OCI-LY3 (cell line): ENCODE measurements at regions not wholly inside any gene's neighbourhood (a gene's known extent, or its start where the extent isn't known, plus 50 kb on each side); places are given as distances from the start of the nearest gene placed in this dataset.
A peak's percentile ranks its signal among the peaks of the same experiment; 100 is the strongest.

Source experiments
- H2AFZ ChIP-seq: fragments of 200-600, 300-600 bp; shearing (Covaris generic); 2 replicates; pipeline ENCODE4 v1.6.0; 2014; ENCODE audit warnings: antibody characterized with exemption, low read depth, low read length
- H3K27ac ChIP-seq: fragments of 200-600, 300-600 bp; sonication (generic); 2 replicates; pipeline ENCODE4 v1.5.1; 2014; ENCODE audit warnings: mild to moderate bottlenecking, low read length, moderate library complexity, mixed read lengths
- H3K27me3 ChIP-seq: fragments of 200-600, 300-600 bp; sonication (generic); 2 replicates; pipeline ENCODE4 v1.6.1; 2014; ENCODE audit warnings: low read depth, low read length, mixed read lengths
- H3K36me3 ChIP-seq: fragments of 200-600, 300-600 bp; sonication (generic); replicated peaks from 2 replicates; pipeline ENCODE3; 2014; ENCODE audit warnings: low read depth, low read length, mixed read lengths
- H3K4me1 ChIP-seq: fragments of 300-600, 200-600 bp; sonication (generic); 2 replicates; pipeline ENCODE4 v1.6.1; 2014; ENCODE audit warnings: low read length, mixed read lengths
- H3K4me2 ChIP-seq: fragments of 200-600, 300-600 bp; sonication (generic); 2 replicates; pipeline ENCODE4 v1.6.1; 2014; ENCODE audit warnings: low read length, mixed read lengths
- H3K4me3 ChIP-seq: fragments of 300-600, 200-600 bp; sonication (generic); 2 replicates; pipeline ENCODE4 v1.5.1; 2014; ENCODE audit warnings: antibody characterized with exemption, mild to moderate bottlenecking, low read length, moderate library complexity
- H3K79me2 ChIP-seq: fragments of 300-600, 200-600 bp; shearing (Covaris generic); 2 replicates; pipeline ENCODE4 v1.6.1; 2014; ENCODE audit warnings: mild to moderate bottlenecking, low read length, mixed read lengths
- H3K9ac ChIP-seq: fragments of 300-600, 200-600 bp; shearing (Covaris generic); 2 replicates; pipeline ENCODE4 v1.6.0; 2014; ENCODE audit warnings: mild to moderate bottlenecking, low read length, moderate library complexity
- H3K9me3 ChIP-seq: fragments of 200-600, 300-600 bp; shearing (Covaris generic); 2 replicates; pipeline ENCODE4 v1.6.1; 2014; ENCODE audit warnings: low read length, mixed read lengths; ENCODE audit not compliant: insufficient read depth
- H4K20me1 ChIP-seq: fragments of 200-600, 300-600 bp; sonication (generic); 2 replicates; pipeline ENCODE4 v1.6.1; 2016; ENCODE audit warnings: low read length, mixed read lengths; ENCODE audit not compliant: insufficient read depth
- EZH2phosphoT487 ChIP-seq: fragments of 200-600 bp; shearing (Covaris generic); IDR thresholded peaks from 2 replicates; pipeline ENCODE4 v1.6.1; 2018; ENCODE audit warnings: antibody characterized with exemption, mixed run types, low read depth
- TF ChIP-seq, protein P1 (sequence below): fragments of 200-600, 300-600 bp; sonication (generic); IDR thresholded peaks from 2 replicates; pipeline ENCODE4 v1.5.1; 2014; ENCODE audit warnings: antibody characterized with exemption, low read length, low read depth

DNA sequence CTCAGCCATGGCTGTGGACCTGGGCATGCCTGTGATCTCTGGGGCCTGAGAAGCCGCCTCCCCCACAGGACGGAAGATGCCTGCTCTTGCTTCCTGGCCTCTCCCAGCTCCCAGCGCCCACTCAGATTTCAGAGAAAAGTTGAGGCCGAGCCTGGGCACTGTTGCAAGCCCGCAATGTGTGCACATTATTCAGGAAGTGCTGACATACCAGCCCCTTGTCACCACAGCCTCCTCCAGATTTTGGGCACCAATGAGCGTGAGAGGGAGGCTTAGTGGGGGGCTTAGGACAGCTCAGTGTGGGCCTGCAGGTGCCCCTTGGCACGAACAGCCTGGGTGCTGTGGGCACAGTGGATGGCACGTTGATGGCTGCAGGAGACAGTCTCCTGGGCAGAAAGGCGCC is 1400.9 kb upstream of the ALCAM start:
- Histone ChIP-seq H3K27me3 (no peaks in the 10 kb centered on the region), H3K4me2 (no peak overlapping the region), H2AFZ (no peak overlapping the region), H3K27ac (no peak overlapping the region), H3K36me3 (no peaks in the 10 kb centered on the region), H3K4me3 (no peak overlapping the region), H3K9ac (no peak overlapping the region), H4K20me1 (no peaks in the 10 kb centered on the region), H3K9me3 (no peaks in the 10 kb centered on the region), H3K4me1 (peaks cover 22% of the 10 kb centered on the region), H3K79me2 (no peaks in the 10 kb centered on the region)
- TF ChIP-seq, protein P1, sequence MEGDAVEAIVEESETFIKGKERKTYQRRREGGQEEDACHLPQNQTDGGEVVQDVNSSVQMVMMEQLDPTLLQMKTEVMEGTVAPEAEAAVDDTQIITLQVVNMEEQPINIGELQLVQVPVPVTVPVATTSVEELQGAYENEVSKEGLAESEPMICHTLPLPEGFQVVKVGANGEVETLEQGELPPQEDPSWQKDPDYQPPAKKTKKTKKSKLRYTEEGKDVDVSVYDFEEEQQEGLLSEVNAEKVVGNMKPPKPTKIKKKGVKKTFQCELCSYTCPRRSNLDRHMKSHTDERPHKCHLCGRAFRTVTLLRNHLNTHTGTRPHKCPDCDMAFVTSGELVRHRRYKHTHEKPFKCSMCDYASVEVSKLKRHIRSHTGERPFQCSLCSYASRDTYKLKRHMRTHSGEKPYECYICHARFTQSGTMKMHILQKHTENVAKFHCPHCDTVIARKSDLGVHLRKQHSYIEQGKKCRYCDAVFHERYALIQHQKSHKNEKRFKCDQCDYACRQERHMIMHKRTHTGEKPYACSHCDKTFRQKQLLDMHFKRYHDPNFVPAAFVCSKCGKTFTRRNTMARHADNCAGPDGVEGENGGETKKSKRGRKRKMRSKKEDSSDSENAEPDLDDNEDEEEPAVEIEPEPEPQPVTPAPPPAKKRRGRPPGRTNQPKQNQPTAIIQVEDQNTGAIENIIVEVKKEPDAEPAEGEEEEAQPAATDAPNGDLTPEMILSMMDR, result no peak
- TF ChIP-seq EZH2phosphoT487, result no peak

DNA sequence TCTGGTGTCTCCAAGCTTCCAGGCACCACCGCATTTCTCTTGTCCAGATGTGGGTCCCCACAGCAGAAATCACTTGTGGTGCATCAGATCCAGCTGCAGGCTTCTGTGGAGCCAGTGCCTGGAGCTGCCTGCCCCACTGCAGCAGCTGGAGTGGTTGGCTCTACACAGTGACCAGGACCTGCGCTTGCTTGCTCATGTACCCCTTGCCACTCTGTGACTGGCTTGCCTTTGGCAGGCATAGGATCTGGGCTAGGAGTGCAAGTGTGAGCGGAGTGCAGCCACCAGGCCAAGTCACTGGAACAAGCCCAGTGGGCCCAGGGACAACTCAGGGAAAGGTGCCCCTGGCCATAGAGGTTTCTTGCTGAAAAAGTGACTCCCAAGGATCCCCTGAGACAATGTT is 1400.0 kb upstream of the ALCAM start:
- H3K27ac ChIP-seq, result no peak overlapping the region
- H3K4me3 ChIP-seq, result no peak overlapping the region
- peaks cover 22% of the 10 kb centered on the region for H3K4me1 ChIP-seq
- H3K79me2 ChIP-seq, result no peaks in the 10 kb centered on the region
- no peak overlapping the region for H3K4me2 ChIP-seq
- TF ChIP-seq, protein P1, result no peak
- TF ChIP-seq EZH2phosphoT487, result no peak
- H3K27me3 ChIP-seq, result no peaks in the 10 kb centered on the region
- no peaks in the 10 kb centered on the region for H3K9me3 ChIP-seq
- H3K9ac ChIP-seq, result no peak overlapping the region
- H3K36me3 ChIP-seq, result no peaks in the 10 kb centered on the region
- no peak overlapping the region for H2AFZ ChIP-seq
- H4K20me1 ChIP-seq, result no peaks in the 10 kb centered on the region

DNA sequence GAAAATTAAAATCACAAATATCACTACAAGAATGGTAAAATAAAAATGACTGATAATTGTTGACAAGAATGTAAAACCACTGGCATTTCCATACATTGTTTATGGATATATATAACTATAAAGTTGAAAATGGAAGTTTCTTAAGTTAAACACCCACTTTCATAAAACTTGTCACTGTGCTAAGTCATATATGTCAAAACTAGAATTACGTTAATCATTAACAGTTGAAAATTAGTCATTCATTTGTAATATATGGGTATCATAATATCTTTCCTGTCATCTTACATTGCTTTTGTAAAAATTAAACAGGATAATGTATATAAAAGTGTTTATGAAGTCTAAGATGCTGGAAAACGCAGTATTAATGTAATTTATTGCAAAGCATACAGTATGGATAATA is 1398.6 kb upstream of the ALCAM start:
- Histone ChIP-seq H3K9me3 (no peaks in the 10 kb centered on the region), H3K27ac (peak overlapping the region; percentile 66), H4K20me1 (no peaks in the 10 kb centered on the region), H3K4me2 (peak overlapping the region; percentile 54), H3K79me2 (no peaks in the 10 kb centered on the region), H3K4me1 (peaks cover 22% of the 10 kb centered on the region), H2AFZ (no peak overlapping the region), H3K4me3 (peak overlapping the region; percentile 19; the same call in 1 of the 2 replicates), H3K9ac (no peak overlapping the region), H3K27me3 (no peaks in the 10 kb centered on the region), H3K36me3 (no peaks in the 10 kb centered on the region)
- TF ChIP-seq, protein P1, result no peak
- TF ChIP-seq EZH2phosphoT487, result no peak

DNA sequence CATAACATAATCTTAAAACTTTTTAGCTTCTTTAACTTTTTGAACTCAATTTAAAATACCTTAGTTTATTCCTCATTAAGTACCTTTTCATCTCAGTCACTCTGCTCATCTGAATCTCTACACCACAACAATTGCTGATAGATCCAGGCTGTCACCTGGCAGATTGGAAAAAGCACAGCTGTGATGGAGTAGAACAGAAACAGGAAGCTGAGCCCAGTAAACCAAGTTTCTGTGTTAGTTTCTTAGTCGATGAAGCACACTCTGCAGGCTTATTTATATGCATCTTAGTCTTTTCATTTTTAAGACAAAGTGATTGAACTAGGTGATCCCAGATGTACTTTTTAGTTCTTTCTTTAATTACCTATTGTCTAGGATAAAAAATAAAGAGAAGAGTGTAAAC is 1398.0 kb upstream of the ALCAM start:
- H2AFZ ChIP-seq, result 0 out of 2 replicates have a peak overlapping the region, but pooled peaks have one; percentile 3
- peak overlapping the region; percentile 66 for H3K27ac ChIP-seq
- H3K9me3 ChIP-seq, result no peaks in the 10 kb centered on the region
- H3K4me2 ChIP-seq, result peak overlapping the region; percentile 54
- H3K4me3 ChIP-seq, result peak overlapping the region; percentile 19
- no peak for TF ChIP-seq EZH2phosphoT487
- TF ChIP-seq, protein P1, result no peak
- H3K4me1 ChIP-seq, result peaks cover 22% of the 10 kb centered on the region
- no peaks in the 10 kb centered on the region for H3K27me3 ChIP-seq
- H4K20me1 ChIP-seq, result no peaks in the 10 kb centered on the region
- no peaks in the 10 kb centered on the region for H3K36me3 ChIP-seq
- H3K9ac ChIP-seq, result no peak overlapping the region
- no peaks in the 10 kb centered on the region for H3K79me2 ChIP-seq
